Activated CD8-positive, alpha-beta T cell treated with anti-CD3 and anti-CD28 coated beads, Interleukin-2, amount 10 ng/mL, durations not matched to agents 7 days and 5 days (primary cell): ENCODE measurements at regions not wholly inside any gene's neighbourhood (a gene's known extent, or its start where the extent isn't known, plus 50 kb on each side); places are given as distances from the start of the nearest gene placed in this dataset.
A peak's percentile ranks its signal among the peaks of the same experiment; 100 is the strongest.

Experiments used
- ATAC-seq: fragments of 150-1000 bp; cut with Tn5 transposase; one replicate; pipeline ENCODE4 v1.10.0; 2021; ENCODE audit warnings: moderate library complexity
- CTCF ChIA-PET: fragments of 350-600 bp; sonication (Branson Sonifier 250); formaldehyde crosslinking; loops from one replicate; lab custom pipeline; 2021; ENCODE audit warnings: antibody characterized with exemption; lab: Charles Lee
- POLR2A ChIA-PET: fragments of 350-600 bp; sonication (Branson Sonifier 250); formaldehyde crosslinking; loops from one replicate; lab custom pipeline; 2021; ENCODE audit warnings: antibody characterized with exemption; lab: Charles Lee
- DNase-seq: peaks from one replicate; pipeline ENCODE4 v3.0.0-alpha.2; 2020
- H3K27ac Mint-ChIP-seq: one replicate; pipeline ENCODE4 v1.8.0; 2021; ENCODE audit warnings: mild to moderate bottlenecking, mixed read lengths
- H3K27me3 Mint-ChIP-seq: one replicate; pipeline ENCODE4 v1.8.0; 2021; ENCODE audit warnings: low read depth, mixed read lengths
- H3K36me3 Mint-ChIP-seq: one replicate; pipeline ENCODE4 v1.8.0; 2021; ENCODE audit warnings: low read depth, mixed read lengths
- H3K4me1 Mint-ChIP-seq: one replicate; pipeline ENCODE4 v1.8.0; 2021; ENCODE audit warnings: low read depth, mixed read lengths
- H3K4me3 Mint-ChIP-seq: one replicate; pipeline ENCODE4 v1.8.0; 2021; ENCODE audit warnings: mild to moderate bottlenecking, mixed read lengths
- H3K9me3 Mint-ChIP-seq: one replicate; pipeline ENCODE4 v1.8.0; 2022; ENCODE audit warnings: mixed read lengths; ENCODE audit not compliant: insufficient read depth

DNA sequence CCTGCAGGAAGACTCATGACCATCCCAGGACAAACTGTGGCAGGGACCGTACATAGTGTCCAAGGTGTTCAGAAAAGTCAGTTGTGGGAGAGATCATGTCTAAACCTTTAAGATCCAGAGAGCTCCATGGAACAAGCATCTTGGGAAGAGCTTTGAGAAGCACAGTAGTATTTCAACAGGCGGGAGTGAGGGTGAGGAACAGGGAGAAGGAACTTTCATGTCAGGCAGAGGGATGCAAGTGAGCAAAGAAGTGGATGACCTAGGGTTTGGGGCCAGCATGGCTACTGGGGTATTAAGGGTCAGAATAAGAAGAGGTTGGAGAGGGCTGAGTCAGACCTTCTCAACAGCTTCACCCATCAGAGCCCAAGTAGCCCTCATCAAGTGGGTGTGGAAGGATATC is 147.9 kb upstream of the ETV3 start:
- CTCF ChIA-PET = no interaction called here
- peaks cover 36% of the 10 kb centered on the region for H3K27me3 Mint-ChIP-seq
- no peak for ATAC-seq

DNA sequence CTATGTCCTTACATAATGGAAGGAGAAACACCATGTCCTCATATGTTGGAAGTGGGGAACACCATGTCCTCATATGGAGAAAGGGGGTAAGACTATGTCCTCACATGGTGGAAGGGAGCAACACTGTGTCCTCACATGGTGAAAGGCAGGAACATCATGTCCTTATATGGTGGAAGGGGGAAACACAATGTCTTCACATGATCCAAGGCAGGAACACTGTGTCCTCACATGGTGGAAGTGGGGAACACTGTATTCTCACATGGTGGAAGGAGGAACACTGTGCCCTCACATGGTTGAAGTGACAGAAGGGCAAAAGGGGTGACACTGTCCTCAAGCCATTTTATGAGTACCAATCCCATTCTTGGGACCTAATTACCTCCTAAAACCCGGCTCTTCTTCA is 146.3 kb upstream of the ETV3 start:
- ATAC-seq (no peak), DNase-seq (no peak)
- Mint-ChIP-seq H3K36me3 (no peaks in the 10 kb centered on the region), H3K9me3 (no peaks in the 10 kb centered on the region), H3K4me1 (no peaks in the 10 kb centered on the region), H3K27ac (no peak overlapping the region), H3K27me3 (peaks cover 40% of the 10 kb centered on the region), H3K4me3 (no peak overlapping the region)
- ChIA-PET CTCF (no interaction called here), POLR2A (no interaction called here)

More for the DNA sequence above, 147.9 kb upstream of the ETV3 start:
- DNase-seq = no peak
- Mint-ChIP-seq H3K9me3 (no peaks in the 10 kb centered on the region), H3K36me3 (no peaks in the 10 kb centered on the region), H3K27ac (no peak overlapping the region), H3K4me1 (no peaks in the 10 kb centered on the region), H3K4me3 (no peak overlapping the region)
- POLR2A ChIA-PET = no interaction called here

DNA sequence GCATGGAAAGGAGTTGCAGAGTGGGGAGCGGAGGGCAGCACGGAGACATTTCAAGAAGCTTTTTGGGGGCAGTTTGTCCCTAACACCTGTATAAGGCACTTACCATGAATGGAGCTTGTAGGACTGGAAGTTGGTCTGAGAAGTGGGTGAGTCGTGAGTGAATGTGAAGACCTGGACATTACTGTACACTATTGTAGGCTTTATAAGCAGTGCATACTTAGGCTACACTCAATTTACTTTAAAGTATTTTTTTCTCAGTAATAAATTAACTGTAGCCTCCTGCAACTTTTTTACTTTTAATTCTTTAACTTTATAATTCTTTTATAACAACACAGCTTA is 141.6 kb upstream of the ETV3 start:
- no peaks in the 10 kb centered on the region for H3K4me1 Mint-ChIP-seq
- H3K27me3 Mint-ChIP-seq = peaks cover 21% of the 10 kb centered on the region
- DNase-seq (no peak), ATAC-seq (no peak)
- H3K36me3 Mint-ChIP-seq = no peaks in the 10 kb centered on the region
- no peak overlapping the region for H3K4me3 Mint-ChIP-seq
- no peaks in the 10 kb centered on the region for H3K9me3 Mint-ChIP-seq
- POLR2A ChIA-PET = no interaction called here
- H3K27ac Mint-ChIP-seq = no peak overlapping the region
- CTCF ChIA-PET = no interaction called here

DNA sequence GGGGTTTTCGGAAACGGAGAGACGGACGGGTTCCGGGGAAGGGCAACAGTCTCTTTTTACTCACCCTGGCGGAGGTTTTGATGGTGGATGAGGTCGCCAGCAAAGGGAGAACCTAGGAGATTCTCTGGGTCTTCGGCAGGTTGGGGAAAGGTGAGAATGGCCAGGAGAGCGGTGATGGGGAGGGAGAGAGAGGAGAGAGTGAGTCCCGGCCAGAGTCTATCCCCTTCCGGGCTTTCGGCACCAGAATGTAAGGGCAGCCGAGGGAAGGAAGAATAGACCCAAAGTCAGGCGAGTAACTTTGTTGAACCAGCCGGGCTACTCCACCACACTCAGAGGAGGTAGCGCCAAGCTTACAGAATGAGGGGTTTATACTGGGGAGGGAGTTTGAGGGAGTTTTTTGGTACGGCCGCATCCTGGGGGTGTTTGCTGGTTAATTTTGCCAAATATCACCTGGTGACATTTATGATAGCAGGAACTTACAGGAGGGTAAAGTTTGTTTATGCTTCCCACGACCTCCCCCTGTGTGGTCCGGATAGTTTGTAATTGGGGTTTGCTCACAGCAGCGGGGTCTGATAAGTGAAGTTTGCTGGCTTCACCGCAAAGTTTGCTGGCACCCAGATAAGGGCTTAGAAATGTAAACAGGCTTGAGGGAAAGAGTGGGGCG is 141.1 kb upstream of the ETV3 start:
- Mint-ChIP-seq H3K4me3 (no peak overlapping the region), H3K9me3 (no peaks in the 10 kb centered on the region), H3K36me3 (no peaks in the 10 kb centered on the region), H3K27me3 (peaks cover 21% of the 10 kb centered on the region), H3K27ac (no peak overlapping the region), H3K4me1 (no peaks in the 10 kb centered on the region)
- CTCF ChIA-PET = no interaction called here
- POLR2A ChIA-PET = no interaction called here
- ATAC-seq (no peak), DNase-seq (no peak)

DNA sequence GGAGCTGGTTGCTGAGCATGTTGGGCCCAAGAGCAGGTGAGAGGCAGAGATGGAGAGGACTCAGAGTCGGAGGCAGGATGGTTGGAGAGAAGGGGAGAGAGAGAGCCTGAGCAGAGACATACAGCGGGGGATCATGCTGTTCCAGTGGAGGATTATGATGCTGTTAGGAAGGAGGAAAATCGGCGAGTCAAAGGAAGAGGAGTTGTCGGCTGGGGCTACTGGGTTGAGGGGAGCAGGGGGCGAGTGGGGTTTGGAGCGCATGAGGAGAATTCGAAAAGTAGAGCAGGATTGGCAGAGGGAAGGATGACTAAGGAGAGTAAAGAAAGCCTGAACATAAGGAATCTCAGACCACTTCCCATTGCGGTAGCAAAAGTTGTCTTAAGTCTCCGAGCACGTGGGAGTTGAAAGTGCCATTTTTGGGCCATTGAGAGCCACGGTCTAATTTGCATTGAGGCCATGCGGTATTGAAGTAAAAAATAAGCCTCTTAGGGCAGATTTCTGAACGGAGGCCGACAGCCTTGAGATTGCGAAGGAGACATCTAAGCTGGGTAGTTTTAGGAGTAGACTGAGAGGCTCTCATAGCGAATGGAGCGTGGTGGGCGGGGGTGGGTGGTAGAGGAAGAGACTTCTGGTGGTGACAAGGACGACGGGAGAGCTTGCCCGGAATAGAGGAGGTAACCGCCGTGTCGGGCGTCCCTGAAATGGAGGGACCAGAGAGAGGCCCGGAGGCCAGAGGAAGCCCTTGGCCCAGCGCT is 140.4 kb upstream of the ETV3 start:
- ChIA-PET POLR2A (no interaction called here), CTCF (no interaction called here)
- no peak for DNase-seq
- Mint-ChIP-seq H3K4me3 (no peak overlapping the region), H3K9me3 (no peaks in the 10 kb centered on the region), H3K27ac (no peak overlapping the region), H3K4me1 (no peaks in the 10 kb centered on the region), H3K36me3 (no peaks in the 10 kb centered on the region), H3K27me3 (peaks cover 21% of the 10 kb centered on the region)
- ATAC-seq = no peak

DNA sequence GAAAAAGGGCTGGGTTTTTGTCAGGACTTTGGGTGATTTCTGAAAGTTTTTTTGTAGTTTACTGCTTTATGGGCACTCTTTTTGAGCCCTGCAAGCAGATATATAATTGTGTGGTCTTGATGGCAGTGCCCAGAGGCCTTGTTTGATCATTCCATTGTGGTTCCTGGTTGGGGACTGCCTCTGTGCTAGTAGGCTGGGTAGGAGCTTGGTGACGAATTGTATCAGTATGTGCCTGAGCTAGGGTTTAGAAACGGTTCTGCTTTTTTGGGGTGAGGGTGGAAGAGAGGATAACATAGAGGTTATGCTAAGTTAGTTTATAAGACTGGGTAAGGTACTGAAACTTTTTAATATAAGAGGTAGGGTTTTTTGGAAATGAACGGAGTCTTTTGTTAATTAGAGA is 139.7 kb upstream of the ETV3 start:
- Mint-ChIP-seq H3K9me3 (no peaks in the 10 kb centered on the region), H3K4me3 (no peak overlapping the region), H3K36me3 (no peaks in the 10 kb centered on the region), H3K27ac (no peak overlapping the region), H3K27me3 (peaks cover 18% of the 10 kb centered on the region), H3K4me1 (no peaks in the 10 kb centered on the region)
- no peak for ATAC-seq
- POLR2A ChIA-PET = no interaction called here
- no peak for DNase-seq
- CTCF ChIA-PET = interaction anchor here (0.6 kb wide), 1 partner anchor 211 kb away, joined by 3 read pairs; no protein-coding TSS in a partner anchor

- no peak for ATAC-seq
- POLR2A ChIA-PET = no interaction called here
- Mint-ChIP-seq H3K27me3 (peaks cover 12% of the 10 kb centered on the region), H3K4me1 (no peaks in the 10 kb centered on the region), H3K27ac (no peak overlapping the region), H3K9me3 (no peaks in the 10 kb centered on the region), H3K4me3 (no peak overlapping the region), H3K36me3 (no peaks in the 10 kb centered on the region)
- CTCF ChIA-PET = interaction anchor here (0.6 kb wide), 1 partner anchor 212 kb away, joined by 3 read pairs; no protein-coding TSS in a partner anchor
- DNase-seq = no peak
Observed at GRCh38 chr1:157277281-157277680, 139.1 kb upstream of the ETV3 start.

- no peaks in the 10 kb centered on the region for H3K4me1 Mint-ChIP-seq
- no peaks in the 10 kb centered on the region for H3K9me3 Mint-ChIP-seq
- peak; percentile 8 for DNase-seq
- POLR2A ChIA-PET = no interaction called here
- H3K27ac Mint-ChIP-seq = no peak overlapping the region
- CTCF ChIA-PET = interaction anchor here (0.6 kb wide), 1 partner anchor 63 kb away, joined by 3 read pairs; no protein-coding TSS in a partner anchor
- no peaks in the 10 kb centered on the region for H3K36me3 Mint-ChIP-seq
- peaks cover 5% of the 10 kb centered on the region for H3K27me3 Mint-ChIP-seq
- no peak for ATAC-seq
- no peak overlapping the region for H3K4me3 Mint-ChIP-seq
Observed at GRCh38 chr1:157274698-157275534, 136.7 kb upstream of the ETV3 start.

DNA sequence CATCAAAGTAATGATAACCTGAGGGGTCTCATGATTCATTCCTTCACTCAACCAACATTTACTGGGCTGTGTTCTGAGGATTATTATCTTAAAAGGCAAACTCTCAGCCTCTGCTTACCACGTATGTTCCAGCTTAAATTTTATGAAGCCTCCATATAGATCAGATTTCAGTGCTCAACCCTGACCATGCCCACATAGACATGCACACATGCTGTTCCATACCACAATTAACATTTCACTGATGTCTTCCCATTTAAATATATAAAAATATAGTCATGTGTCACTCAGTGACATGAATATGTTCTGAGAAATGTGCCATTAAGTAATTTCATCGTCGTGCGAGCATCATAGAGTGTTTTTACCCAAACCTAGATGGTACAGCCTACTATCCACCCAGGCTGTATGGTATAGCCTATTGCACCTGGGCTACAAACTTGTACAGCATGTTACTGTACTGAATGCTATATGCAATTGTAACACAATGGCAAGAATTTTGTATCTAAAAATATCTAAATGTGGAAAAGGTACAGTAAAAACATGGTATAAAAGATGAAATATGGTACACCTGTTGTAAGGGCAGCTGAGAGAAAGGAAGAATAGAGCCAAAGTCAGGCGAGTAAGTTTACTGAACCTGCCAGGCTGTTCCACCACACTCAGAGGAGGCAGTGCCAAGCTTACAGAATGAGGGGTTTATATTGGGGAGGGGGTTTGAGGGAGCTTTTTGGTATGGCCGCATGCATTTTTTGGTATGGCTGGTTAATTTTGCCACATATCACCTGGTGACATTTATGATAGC is 134.7 kb upstream of the ETV3 start:
- POLR2A ChIA-PET = no interaction called here
- H3K27me3 Mint-ChIP-seq = peaks cover 2% of the 10 kb centered on the region
- DNase-seq = peak; percentile 4
- H3K36me3 Mint-ChIP-seq = no peaks in the 10 kb centered on the region
- no peak for ATAC-seq
- no peak overlapping the region for H3K4me3 Mint-ChIP-seq
- CTCF ChIA-PET = no interaction called here
- no peaks in the 10 kb centered on the region for H3K4me1 Mint-ChIP-seq
- no peaks in the 10 kb centered on the region for H3K9me3 Mint-ChIP-seq
- H3K27ac Mint-ChIP-seq = no peak overlapping the region

GRCh38 chr1:157272264-157272663 is 134.1 kb upstream of the ETV3 start:
- ChIA-PET CTCF (no interaction called here), POLR2A (no interaction called here)
- Mint-ChIP-seq H3K4me3 (no peak overlapping the region), H3K36me3 (no peaks in the 10 kb centered on the region), H3K27me3 (peaks cover 4% of the 10 kb centered on the region), H3K9me3 (no peaks in the 10 kb centered on the region), H3K4me1 (no peaks in the 10 kb centered on the region), H3K27ac (no peak overlapping the region)
- no peak for DNase-seq
- ATAC-seq = no peak

GRCh38 chr1:157270705-157271274 is 132.6 kb upstream of the ETV3 start:
- Mint-ChIP-seq H3K4me3 (no peak overlapping the region), H3K4me1 (no peaks in the 10 kb centered on the region), H3K27ac (no peak overlapping the region), H3K36me3 (no peaks in the 10 kb centered on the region), H3K9me3 (no peaks in the 10 kb centered on the region), H3K27me3 (peaks cover 5% of the 10 kb centered on the region)
- ATAC-seq (no peak), DNase-seq (peak; percentile 14)
- POLR2A ChIA-PET = no interaction called here
- CTCF ChIA-PET = no interaction called here
